ENCODE measurements at regions not wholly inside any gene's neighbourhood (a gene's known extent, or its start where the extent isn't known, plus 50 kb on each side); places are given as distances from the start of the nearest gene placed in this dataset.

- H4K20me1 ChIP-seq (ENCODE audit: insufficient read depth, low read length), result no peaks in the 10 kb centered on the region
- no peaks in the 10 kb centered on the region for H3K4me1 ChIP-seq (ENCODE audit: insufficient read depth, low read length)
- H3K9me3 ChIP-seq (ENCODE audit: low read depth, low read length), result peaks cover 4% of the 10 kb centered on the region
- no peak overlapping the region for H3K4me2 ChIP-seq (ENCODE audit: insufficient read depth, low read length)
- no peak overlapping the region for H3K27ac ChIP-seq (ENCODE audit: low read depth, low read length)
- no peak overlapping the region for H3K4me3 ChIP-seq (ENCODE audit: insufficient read depth, low read length)
- DNase-seq (ENCODE audit: insufficient read length, low spot score, missing footprints), result no peak
- TF ChIP-seq CTCF (IDR thresholded peaks at IDR 0.05; ENCODE audit: extremely low read depth, low read depth, low read length), result no peak
- H2AFZ ChIP-seq (ENCODE audit: low read length), result no peak overlapping the region
- no peaks in the 10 kb centered on the region for H3K36me3 ChIP-seq (ENCODE audit: insufficient read depth, low read length)
- no peaks in the 10 kb centered on the region for H3K79me2 ChIP-seq (ENCODE audit: insufficient read depth, low read length)
- H3K27me3 ChIP-seq (ENCODE audit: insufficient read depth, low read length), result no peaks in the 10 kb centered on the region
Measured at GRCh38 chr11:114918286-114918685, 240.0 kb downstream of the NXPE2 start.

GRCh38 chr11:114921697-114922096 is 243.4 kb downstream of the NXPE2 start:
- TF ChIP-seq CTCF (IDR thresholded peaks at IDR 0.05; ENCODE audit: extremely low read depth, low read depth, low read length), result no peak
- Histone ChIP-seq H3K4me3 (ENCODE audit: insufficient read depth, low read length) (no peak overlapping the region), H4K20me1 (ENCODE audit: insufficient read depth, low read length) (no peaks in the 10 kb centered on the region), H3K4me2 (ENCODE audit: insufficient read depth, low read length) (no peak overlapping the region), H3K9me3 (ENCODE audit: low read depth, low read length) (peaks cover 4% of the 10 kb centered on the region), H3K27me3 (ENCODE audit: insufficient read depth, low read length) (no peaks in the 10 kb centered on the region), H3K79me2 (ENCODE audit: insufficient read depth, low read length) (no peaks in the 10 kb centered on the region), H3K4me1 (ENCODE audit: insufficient read depth, low read length) (no peaks in the 10 kb centered on the region), H3K27ac (ENCODE audit: low read depth, low read length) (no peak overlapping the region), H3K36me3 (ENCODE audit: insufficient read depth, low read length) (no peaks in the 10 kb centered on the region), H2AFZ (ENCODE audit: low read length) (no peak overlapping the region)
- no peak for DNase-seq (ENCODE audit: insufficient read length, low spot score, missing footprints)

GRCh38 chr11:114924042-114924441 is 245.7 kb downstream of the NXPE2 start:
- no peaks in the 10 kb centered on the region for H4K20me1 ChIP-seq (ENCODE audit: insufficient read depth, low read length)
- H3K79me2 ChIP-seq (ENCODE audit: insufficient read depth, low read length), result no peaks in the 10 kb centered on the region
- TF ChIP-seq CTCF (IDR thresholded peaks at IDR 0.05; ENCODE audit: extremely low read depth, low read depth, low read length), result no peak
- no peak for DNase-seq (ENCODE audit: insufficient read length, low spot score, missing footprints)
- peaks cover 4% of the 10 kb centered on the region for H3K9me3 ChIP-seq (ENCODE audit: low read depth, low read length)
- H2AFZ ChIP-seq (ENCODE audit: low read length), result no peak overlapping the region
- no peaks in the 10 kb centered on the region for H3K4me1 ChIP-seq (ENCODE audit: insufficient read depth, low read length)
- H3K36me3 ChIP-seq (ENCODE audit: insufficient read depth, low read length), result no peaks in the 10 kb centered on the region
- H3K4me3 ChIP-seq (ENCODE audit: insufficient read depth, low read length), result no peak overlapping the region
- H3K4me2 ChIP-seq (ENCODE audit: insufficient read depth, low read length), result no peak overlapping the region
- H3K27me3 ChIP-seq (ENCODE audit: insufficient read depth, low read length), result no peaks in the 10 kb centered on the region
- no peak overlapping the region for H3K27ac ChIP-seq (ENCODE audit: low read depth, low read length)

GRCh38 chr11:114925591-114925990 is 247.3 kb downstream of the NXPE2 start:
- H3K9me3 ChIP-seq (ENCODE audit: low read depth, low read length), result no peaks in the 10 kb centered on the region
- no peaks in the 10 kb centered on the region for H3K36me3 ChIP-seq (ENCODE audit: insufficient read depth, low read length)
- no peak for DNase-seq (ENCODE audit: insufficient read length, low spot score, missing footprints)
- no peak overlapping the region for H2AFZ ChIP-seq (ENCODE audit: low read length)
- H3K79me2 ChIP-seq (ENCODE audit: insufficient read depth, low read length), result no peaks in the 10 kb centered on the region
- H3K27me3 ChIP-seq (ENCODE audit: insufficient read depth, low read length), result no peaks in the 10 kb centered on the region
- H3K4me2 ChIP-seq (ENCODE audit: insufficient read depth, low read length), result no peak overlapping the region
- no peak for TF ChIP-seq CTCF (IDR thresholded peaks at IDR 0.05; ENCODE audit: extremely low read depth, low read depth, low read length)
- H3K4me3 ChIP-seq (ENCODE audit: insufficient read depth, low read length), result no peak overlapping the region
- no peaks in the 10 kb centered on the region for H3K4me1 ChIP-seq (ENCODE audit: insufficient read depth, low read length)
- H3K27ac ChIP-seq (ENCODE audit: low read depth, low read length), result no peak overlapping the region
- H4K20me1 ChIP-seq (ENCODE audit: insufficient read depth, low read length), result no peaks in the 10 kb centered on the region
